SK-N-SH (cell line): ENCODE measurements at regions not wholly inside any gene's neighbourhood (a gene's known extent, or its start where the extent isn't known, plus 50 kb on each side); places are given as distances from the start of the nearest gene placed in this dataset.

Experiments used
- CTCF ChIP-seq: fragments of 200-600 bp; sonication (generic); IDR thresholded peaks from 2 replicates; pipeline ENCODE4 v1.6.1; 2017; ENCODE audit warnings: antibody characterized with exemption, mild to moderate bottlenecking, moderate library complexity
- EZH2phosphoT487 ChIP-seq: fragments of 200-600 bp; sonication (generic); IDR thresholded peaks from 2 replicates; pipeline ENCODE4 v1.6.1; 2017; ENCODE audit warnings: low read depth, mixed run types, mild to moderate bottlenecking, antibody characterized with exemption, moderate library complexity, borderline replicate concordance
- JUND ChIP-seq: IDR thresholded peaks from 2 replicates; pipeline ENCODE4 v1.4.0; 2012
- MAX ChIP-seq: IDR thresholded peaks from 2 replicates; pipeline ENCODE4 v1.4.0; 2012; ENCODE audit warnings: low read depth
- MEF2A ChIP-seq: IDR thresholded peaks from 2 replicates; pipeline ENCODE4 v1.4.0; 2012; ENCODE audit warnings: low read depth, borderline replicate concordance

GRCh38 chr12:114528766-114529165 is 122.8 kb upstream of the TBX5 start:
- TF ChIP-seq CTCF (no peak), EZH2phosphoT487 (no peak), MAX (no peak), JUND (no peak), MEF2A (no peak)
